HG02852 (cell line): ENCODE measurements at regions not wholly inside any gene's neighbourhood (a gene's known extent, or its start where the extent isn't known, plus 50 kb on each side); places are given as distances from the start of the nearest gene placed in this dataset.
A peak's percentile ranks its signal among the peaks of the same experiment; 100 is the strongest.

Experiments used
- ATAC-seq: cut with Tn5 transposase; IDR thresholded peaks from one replicate; pipeline ENCODE4 v1.9.1; 2021; ENCODE audit warnings: mild to moderate bottlenecking, moderate library complexity; ENCODE audit not compliant: unreplicated experiment

DNA sequence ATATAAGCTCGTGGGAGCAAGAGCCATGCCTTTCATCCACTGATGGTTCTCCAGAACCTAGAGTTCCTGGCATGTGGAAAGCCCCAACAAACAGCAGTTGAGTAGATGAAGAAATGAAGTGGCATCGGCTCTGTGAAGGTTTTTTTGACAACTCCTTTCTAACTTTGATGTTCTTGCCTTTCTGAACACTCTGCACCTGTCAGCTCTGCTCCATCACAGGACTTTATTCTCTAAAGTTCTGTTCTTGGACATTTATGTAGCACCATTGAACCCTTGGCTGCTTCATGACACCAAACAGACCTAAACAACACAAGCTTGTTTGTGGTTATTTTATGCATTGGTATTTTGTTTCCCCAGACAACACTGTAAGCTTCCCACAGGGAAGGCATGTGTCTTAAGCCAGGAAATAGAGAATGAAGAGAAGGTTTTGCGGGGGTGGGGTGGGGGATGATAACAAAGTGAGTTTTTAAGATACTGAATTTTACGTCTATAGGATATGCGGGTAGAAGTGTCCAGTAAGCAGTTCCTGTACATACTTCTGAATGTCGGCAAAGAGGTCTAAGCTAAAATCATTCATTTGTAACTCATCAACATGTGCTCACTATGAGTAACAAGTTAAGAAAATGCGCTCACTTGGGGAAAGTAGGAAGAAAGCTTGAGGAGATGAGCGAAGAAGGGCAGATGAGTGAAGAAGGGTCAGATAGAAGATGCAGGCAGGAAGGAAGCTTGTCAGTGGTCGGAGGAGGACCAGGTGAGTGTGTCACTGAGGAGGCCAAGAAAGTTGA, 146.0 kb upstream of the PLEKHG7 start:
- ATAC-seq = peak; percentile 23

- ATAC-seq = peak; percentile 19
Measured at GRCh38 chr12:92556141-92556540, 146.6 kb upstream of the PLEKHG7 start.

DNA sequence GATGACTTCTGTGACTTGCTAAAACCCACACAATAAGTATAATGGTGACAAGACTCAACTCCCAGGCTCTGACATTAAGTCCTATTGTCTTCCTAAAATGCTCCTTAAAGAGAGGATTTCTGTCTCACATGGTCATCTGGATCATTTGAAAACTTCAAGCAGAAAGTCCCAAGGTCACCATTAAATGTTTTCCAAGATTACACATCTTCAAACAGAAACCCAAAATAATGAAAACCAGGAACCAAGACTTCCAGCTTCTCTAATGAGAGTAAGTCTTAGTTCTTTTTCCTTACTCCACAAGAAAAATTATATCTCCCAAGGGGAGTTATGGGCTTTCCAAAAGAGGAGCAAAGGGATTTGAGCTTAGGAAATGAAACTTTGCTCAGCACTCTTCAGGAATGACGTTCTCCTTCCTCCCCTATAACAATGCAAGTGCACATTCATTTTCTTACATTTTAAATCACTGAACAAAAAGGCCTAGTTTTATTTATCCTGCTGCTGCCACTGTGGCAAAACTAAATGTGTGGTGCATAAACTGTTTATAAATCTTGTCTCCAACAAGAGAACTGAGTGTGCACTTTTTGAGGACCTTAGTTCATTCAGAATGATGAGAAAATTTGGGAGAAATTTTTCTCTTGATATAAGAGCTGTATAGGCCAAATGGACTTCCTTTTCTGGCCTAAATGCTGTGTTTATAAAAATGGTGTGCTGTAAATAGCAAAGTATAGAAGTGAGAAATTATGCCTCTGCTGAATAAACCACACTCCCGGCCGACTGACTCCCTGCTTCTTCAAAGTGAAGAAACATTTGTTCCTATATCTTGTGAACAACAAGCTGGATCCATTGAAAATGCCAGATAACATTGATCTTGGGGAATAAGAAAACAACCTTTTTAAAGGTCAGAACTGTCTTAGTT, 148.4 kb upstream of the PLEKHG7 start:
- ATAC-seq = no peak

DNA sequence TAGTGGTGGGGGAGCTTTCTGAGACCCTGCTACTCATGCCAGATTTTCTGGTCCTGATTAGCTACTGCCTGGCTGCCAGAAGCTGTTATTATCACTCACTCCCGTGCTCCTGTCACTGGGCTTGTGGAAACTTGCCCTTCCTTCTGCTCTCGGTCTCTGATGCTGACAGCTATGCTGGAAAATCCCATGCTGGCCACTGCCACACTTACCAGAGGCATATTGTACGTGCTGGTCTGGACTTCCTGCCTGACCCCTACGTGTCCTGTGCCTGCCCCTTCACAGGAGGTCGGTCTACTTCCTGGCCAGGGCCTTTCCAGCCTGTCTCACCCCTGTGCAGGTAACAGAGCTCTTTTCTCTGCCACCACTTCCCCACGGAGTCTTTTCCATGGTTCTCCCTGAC, 149.4 kb upstream of the PLEKHG7 start:
- ATAC-seq = no peak

DNA sequence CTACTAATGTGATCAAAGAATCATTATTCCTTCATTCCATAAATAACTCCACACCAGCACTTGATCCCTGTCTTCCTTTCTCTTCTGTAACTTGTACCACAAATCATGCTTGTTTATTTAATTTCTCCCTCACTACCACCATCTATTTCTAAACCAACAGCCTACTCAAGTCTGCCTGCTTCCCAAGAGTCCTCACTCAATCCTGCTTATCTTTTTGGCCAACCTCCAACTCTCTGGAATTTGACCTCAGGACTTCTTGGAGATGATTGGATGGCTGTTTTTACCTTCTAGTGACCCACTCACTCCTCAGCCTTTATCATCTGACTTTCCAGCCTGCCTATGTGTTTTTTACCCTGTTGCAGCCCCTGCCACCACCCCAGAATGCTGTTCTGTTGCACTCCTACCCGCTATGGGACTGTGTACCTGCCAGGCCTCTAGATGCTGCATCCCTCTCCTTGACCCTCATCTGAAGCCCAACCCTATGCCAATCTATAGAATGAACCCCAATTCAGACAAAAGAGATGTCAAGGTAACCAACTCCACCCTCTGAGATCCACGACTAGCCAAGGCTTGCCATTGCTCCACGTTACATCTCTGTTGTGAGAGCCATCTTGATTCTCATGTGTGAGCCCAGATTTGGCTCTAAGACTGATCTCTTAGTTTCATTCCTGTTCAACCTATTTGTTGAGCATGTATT, 150.2 kb upstream of the PLEKHG7 start:
- ATAC-seq = no peak

GRCh38 chr12:92551853-92552397, 150.9 kb upstream of the PLEKHG7 start:
- ATAC-seq = peak; percentile 76

- ATAC-seq = no peak
Measured at GRCh38 chr12:92551210-92551609, 151.6 kb upstream of the PLEKHG7 start.

- no peak for ATAC-seq
Measured at GRCh38 chr12:92550661-92551060, 152.1 kb upstream of the PLEKHG7 start.

DNA sequence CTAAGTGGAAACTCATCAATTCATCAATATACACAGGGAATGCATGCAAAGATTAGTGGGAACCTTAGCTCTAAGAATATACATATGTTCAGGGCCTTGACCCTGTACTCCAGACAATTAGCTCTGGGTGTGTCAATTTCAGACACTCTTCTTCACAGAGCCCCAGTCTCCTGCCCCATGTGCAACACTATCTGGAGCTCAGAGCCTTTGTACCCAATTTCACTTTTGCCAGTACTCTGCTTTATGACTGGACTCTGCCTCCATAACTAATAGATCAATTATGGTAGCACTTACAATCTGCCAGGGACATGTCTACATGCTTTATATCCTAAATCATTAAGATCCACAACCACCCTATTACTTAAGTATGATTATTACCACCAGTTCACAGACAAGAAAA, 152.5 kb upstream of the PLEKHG7 start:
- no peak for ATAC-seq

DNA sequence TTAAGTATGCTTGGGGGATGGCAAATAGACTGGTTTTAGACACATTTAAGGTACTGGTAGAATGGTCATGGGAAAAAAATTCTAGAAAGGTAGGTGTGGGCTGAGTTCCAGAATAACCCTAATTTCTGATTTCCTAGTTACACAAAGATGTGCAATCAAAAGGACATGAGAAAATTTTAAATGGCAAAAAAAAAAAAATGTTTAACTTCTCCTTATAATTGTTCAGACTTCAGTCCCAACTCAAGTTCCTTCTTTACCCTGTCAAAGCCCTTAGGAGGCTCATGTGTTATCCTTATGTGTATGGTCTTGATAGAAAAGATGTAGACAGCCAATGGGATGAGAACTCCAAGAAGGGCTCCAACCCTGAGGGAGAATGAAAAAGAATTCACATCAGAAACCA, 153.3 kb upstream of the PLEKHG7 start:
- ATAC-seq = no peak

DNA sequence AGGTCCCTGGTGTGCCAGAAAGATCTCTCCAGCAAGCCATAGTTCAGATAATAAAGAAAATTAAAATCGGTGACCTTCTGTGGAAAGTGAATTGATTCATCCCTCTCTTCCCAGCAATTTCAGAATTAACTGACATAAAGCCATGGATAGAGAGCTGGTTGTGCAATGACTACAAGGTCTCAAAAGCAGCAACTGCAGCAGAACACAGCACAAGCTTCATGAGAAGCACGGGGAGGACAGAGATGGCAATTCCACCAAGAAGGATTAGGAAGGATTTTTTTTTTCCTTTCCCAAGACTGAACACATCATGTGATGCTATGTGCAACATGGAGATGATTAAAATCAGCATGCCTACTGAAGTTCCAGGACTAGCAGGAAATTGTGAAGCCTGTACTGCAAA, 154.9 kb upstream of the PLEKHG7 start:
- ATAC-seq = no peak

DNA sequence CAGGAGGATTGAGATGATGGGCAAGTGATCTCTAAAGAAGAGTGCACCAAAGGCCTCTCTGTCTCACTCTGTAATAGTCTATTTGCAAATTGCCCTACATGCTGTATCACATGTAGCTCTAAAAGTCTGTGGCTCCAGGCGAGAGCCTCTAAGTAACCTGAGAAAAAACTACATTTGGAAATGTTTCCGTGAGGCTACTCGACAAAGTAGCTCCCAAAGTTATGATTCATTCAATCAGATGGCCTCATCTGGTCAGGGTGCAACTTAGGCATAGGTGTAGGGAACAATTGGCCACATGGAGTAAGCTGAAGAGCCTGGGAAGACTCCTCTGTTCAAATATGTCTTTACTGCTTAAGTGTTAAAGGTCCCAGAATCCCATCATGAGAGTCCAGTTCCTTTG, 155.4 kb upstream of the PLEKHG7 start:
- no peak for ATAC-seq

GRCh38 chr12:92546635-92547348, 156.0 kb upstream of the PLEKHG7 start:
- ATAC-seq = peak; percentile 35

GRCh38 chr12:92546259-92546634, 156.5 kb upstream of the PLEKHG7 start:
- no peak for ATAC-seq

- no peak for ATAC-seq
Measured at GRCh38 chr12:92544322-92544721, 158.5 kb upstream of the PLEKHG7 start.

DNA sequence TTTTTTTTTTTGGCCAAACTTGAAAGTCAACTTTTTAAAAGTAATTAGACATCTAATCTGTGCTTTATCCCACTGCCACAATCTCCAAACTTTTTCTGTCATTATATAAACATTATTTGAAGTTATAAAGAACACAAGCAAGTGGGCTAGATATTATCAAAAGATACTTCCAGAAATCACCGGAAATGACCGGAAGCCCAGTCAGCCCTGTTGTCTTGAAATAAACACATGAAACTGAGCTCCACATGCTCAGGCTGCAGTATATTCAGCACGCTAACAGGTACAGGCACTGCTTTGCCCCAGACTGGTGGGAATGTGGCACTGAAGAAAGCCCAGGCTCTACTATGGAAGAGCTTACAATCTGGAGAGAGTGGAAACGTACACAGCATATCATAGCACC, 158.9 kb upstream of the PLEKHG7 start:
- ATAC-seq = no peak

- no peak for ATAC-seq
Measured at GRCh38 chr12:92543359-92543758, 159.4 kb upstream of the PLEKHG7 start.

DNA sequence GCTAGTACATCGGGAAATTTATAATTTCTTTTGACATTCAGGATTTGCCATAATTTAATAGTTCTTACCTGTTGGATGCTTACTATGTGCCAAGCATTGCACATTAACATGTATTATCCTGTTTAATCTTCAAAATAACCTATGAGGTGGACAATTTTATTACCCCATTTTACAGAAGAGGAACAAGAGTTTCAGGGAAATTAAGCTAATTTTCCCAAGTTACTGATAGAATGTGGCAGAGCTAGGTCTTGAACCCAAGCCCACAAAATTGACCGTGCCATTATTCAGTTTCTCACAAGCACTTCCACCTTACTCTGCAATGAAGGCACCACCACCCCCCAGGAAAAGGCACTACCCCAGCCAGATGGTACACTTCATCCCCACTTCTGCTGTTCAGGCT, 161.1 kb upstream of the PLEKHG7 start:
- ATAC-seq = no peak

DNA sequence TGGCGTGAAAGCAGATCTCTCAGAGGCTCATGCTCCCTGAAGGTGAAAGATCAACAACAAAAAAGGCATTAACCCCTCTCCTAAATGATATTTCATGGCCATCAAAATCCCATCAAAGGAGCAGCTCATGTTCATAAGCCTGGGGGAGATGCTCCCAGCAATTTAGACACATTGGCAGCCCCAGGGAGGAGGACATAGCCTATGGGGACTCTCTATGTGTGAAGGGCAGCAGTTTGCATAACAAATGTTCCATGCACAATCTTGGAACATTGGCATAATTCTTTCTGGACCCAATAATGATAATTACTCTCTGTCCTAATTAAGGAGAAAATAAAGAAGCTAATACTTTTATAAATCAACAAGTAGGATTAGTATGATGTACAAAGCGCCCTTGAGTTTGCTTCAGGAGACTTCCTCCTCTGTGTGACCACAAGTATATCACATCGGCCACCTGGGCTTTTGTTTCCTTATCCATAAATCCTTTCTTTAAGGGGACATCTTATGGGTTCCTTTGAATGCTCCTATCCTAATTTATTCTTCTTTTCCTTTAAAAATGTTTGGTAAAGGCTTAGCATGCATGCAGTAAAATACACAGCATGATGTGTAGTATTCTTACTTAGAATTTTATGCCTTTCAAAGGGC, 161.9 kb upstream of the PLEKHG7 start:
- ATAC-seq = no peak
